GM23248 (cell line): ENCODE measurements at regions not wholly inside any gene's neighbourhood (a gene's known extent, or its start where the extent isn't known, plus 50 kb on each side); places are given as distances from the start of the nearest gene placed in this dataset.

Experiments
- DNase-seq: peaks from one replicate; pipeline ENCODE4 v3.0.0-alpha.2; 2015
- H2AFZ ChIP-seq: fragments of 200-600 bp; sonication (generic); 2 replicates; pipeline ENCODE4 v1.6.1; 2016; ENCODE audit warnings: antibody characterized with exemption
- H3F3A ChIP-seq: fragments of 200-600 bp; sonication (generic); 2 replicates; pipeline ENCODE4 v1.6.1; 2016; ENCODE audit warnings: mild to moderate bottlenecking, antibody characterized with exemption, mixed run types; ENCODE audit not compliant: insufficient read depth
- H3K27ac ChIP-seq: fragments of 200-600 bp; sonication (generic); 2 replicates; pipeline ENCODE4 v1.5.1; 2016; ENCODE audit warnings: mild to moderate bottlenecking
- H3K27me3 ChIP-seq: fragments of 200-600 bp; sonication (generic); replicated peaks from 2 replicates; pipeline ENCODE4 v1.6.1; 2016; ENCODE audit warnings: mild to moderate bottlenecking; ENCODE audit not compliant: insufficient read depth
- H3K36me3 ChIP-seq: fragments of 200-600 bp; sonication (generic); 2 replicates; pipeline ENCODE4 v1.6.1; 2016; ENCODE audit warnings: low read depth, mild to moderate bottlenecking
- H3K4me1 ChIP-seq: fragments of 200-600 bp; sonication (generic); 2 replicates; pipeline ENCODE4 v1.6.1; 2016; ENCODE audit warnings: mild to moderate bottlenecking; ENCODE audit not compliant: insufficient read depth
- H3K4me2 ChIP-seq: fragments of 200-600 bp; sonication (generic); one replicate; pipeline ENCODE4 v1.6.1; 2016; ENCODE audit warnings: mild to moderate bottlenecking; ENCODE audit not compliant: unreplicated experiment
- H3K4me3 ChIP-seq: fragments of 200-600 bp; sonication (generic); 2 replicates; pipeline ENCODE4 v1.5.1; 2016; ENCODE audit warnings: mild to moderate bottlenecking
- H3K79me2 ChIP-seq: fragments of 200-600 bp; sonication (generic); 2 replicates; pipeline ENCODE4 v1.6.1; 2016; ENCODE audit warnings: mild to moderate bottlenecking; ENCODE audit not compliant: insufficient read depth
- H3K9ac ChIP-seq: fragments of 200-600 bp; sonication (generic); 2 replicates; pipeline ENCODE4 v1.6.1; 2016; ENCODE audit warnings: mild to moderate bottlenecking
- H3K9me2 ChIP-seq: fragments of 200-600 bp; sonication (generic); 2 replicates; pipeline ENCODE4 v1.6.1; 2016; ENCODE audit warnings: mixed run types, mild to moderate bottlenecking, moderate library complexity; ENCODE audit not compliant: insufficient read depth
- H3K9me3 ChIP-seq: fragments of 200-600 bp; sonication (generic); one replicate; pipeline ENCODE4 v1.6.1; 2017; ENCODE audit warnings: low read depth
- H4K20me1 ChIP-seq: fragments of 200-600 bp; sonication (generic); 2 replicates; pipeline ENCODE4 v1.6.0; 2016; ENCODE audit not compliant: insufficient read depth
- EZH2 ChIP-seq: fragments of 200-600 bp; sonication (generic); IDR thresholded peaks from 2 replicates; pipeline ENCODE4 v1.6.1; 2018; ENCODE audit warnings: antibody characterized with exemption, mild to moderate bottlenecking; ENCODE audit not compliant: insufficient read depth, poor library complexity, severe bottlenecking
- EZH2phosphoT487 ChIP-seq: fragments of 200-600 bp; sonication (generic); IDR thresholded peaks from 2 replicates; pipeline ENCODE4 v1.6.1; 2018; ENCODE audit warnings: antibody characterized with exemption, moderate library complexity, mild to moderate bottlenecking, low read depth; ENCODE audit not compliant: insufficient read depth
- WGBS, 2 experiments: methylation state at CpG; one replicate each; pipeline ENCODE4 v1.1.6; 2015 to 2017; ENCODE audit warnings: low lambda C conversion rate in 2 of 2, low coverage in 1 of 2; ENCODE audit errors: missing lambda C conversion rate in 2 of 2; 5-methylcytosine and 5-hydroxymethylcytosine counted together
- in situ Hi-C: fragments of 300-500 bp; cut with MboI; formaldehyde crosslinking; loops from 2 replicates; pipeline ENCODE4 v1.15.0; 2020

- Histone ChIP-seq H3K27ac (no peak overlapping the region), H3K9ac (no peak overlapping the region), H3K4me2 (no peak overlapping the region), H3K9me3 (no peaks in the 10 kb centered on the region), H3K79me2 (no peaks in the 10 kb centered on the region), H3K36me3 (no peaks in the 10 kb centered on the region), H4K20me1 (no peaks in the 10 kb centered on the region), H3F3A (no peaks in the 10 kb centered on the region), H2AFZ (no peak overlapping the region), H3K9me2 (no peaks in the 10 kb centered on the region), H3K4me1 (no peaks in the 10 kb centered on the region), H3K27me3 (no peaks in the 10 kb centered on the region), H3K4me3 (no peak overlapping the region)
- WGBS, 2 experiments: 9 to 12% methylated on average over 2 of the region's 2 CpGs
- no peak for TF ChIP-seq EZH2
- TF ChIP-seq EZH2phosphoT487: no peak
- in situ Hi-C loops: no loop called here
- no peak for DNase-seq
Measured at GRCh38 chr7:38051311-38051710, 126.7 kb upstream of the STARD3NL start.

GRCh38 chr7:38051786-38052185 lies 126.3 kb upstream of the STARD3NL start:
- Histone ChIP-seq H2AFZ (no peak overlapping the region), H3K9me3 (no peaks in the 10 kb centered on the region), H3F3A (no peaks in the 10 kb centered on the region), H3K27me3 (no peaks in the 10 kb centered on the region), H3K4me2 (no peak overlapping the region), H3K4me1 (no peaks in the 10 kb centered on the region), H3K27ac (no peak overlapping the region), H3K4me3 (no peak overlapping the region), H3K9me2 (no peaks in the 10 kb centered on the region), H4K20me1 (no peaks in the 10 kb centered on the region), H3K79me2 (no peaks in the 10 kb centered on the region), H3K9ac (no peak overlapping the region), H3K36me3 (no peaks in the 10 kb centered on the region)
- no peak for DNase-seq
- WGBS, 2 experiments: 2 to 3% methylated on average over 3 of the region's 3 CpGs
- in situ Hi-C loops: no loop called here
- TF ChIP-seq EZH2phosphoT487 (no peak), EZH2 (no peak)

GRCh38 chr7:38052786-38053185 lies 125.3 kb upstream of the STARD3NL start:
- H3K27ac ChIP-seq: no peak overlapping the region
- no peaks in the 10 kb centered on the region for H3K36me3 ChIP-seq
- no peak overlapping the region for H3K9ac ChIP-seq
- H3K4me2 ChIP-seq: no peak overlapping the region
- no peaks in the 10 kb centered on the region for H3K9me3 ChIP-seq
- TF ChIP-seq EZH2 (no peak), EZH2phosphoT487 (no peak)
- no peak overlapping the region for H3K4me3 ChIP-seq
- DNase-seq: no peak
- no peaks in the 10 kb centered on the region for H3F3A ChIP-seq
- H4K20me1 ChIP-seq: no peaks in the 10 kb centered on the region
- 7 to 12% methylated on average over 2 of the region's 2 CpGs for WGBS, 2 experiments
- H3K4me1 ChIP-seq: no peaks in the 10 kb centered on the region
- in situ Hi-C loops: no loop called here
- H3K9me2 ChIP-seq: no peaks in the 10 kb centered on the region
- no peaks in the 10 kb centered on the region for H3K27me3 ChIP-seq
- no peaks in the 10 kb centered on the region for H3K79me2 ChIP-seq
- H2AFZ ChIP-seq: no peak overlapping the region

- H4K20me1 ChIP-seq: no peaks in the 10 kb centered on the region
- DNase-seq: no peak
- no peaks in the 10 kb centered on the region for H3K4me1 ChIP-seq
- 10 to 11% methylated on average over 3 of the region's 3 CpGs for WGBS, 2 experiments
- H3K79me2 ChIP-seq: no peaks in the 10 kb centered on the region
- H2AFZ ChIP-seq: no peak overlapping the region
- no peak for TF ChIP-seq EZH2phosphoT487
- no peak for TF ChIP-seq EZH2
- H3F3A ChIP-seq: no peaks in the 10 kb centered on the region
- in situ Hi-C loops: no loop called here
- no peaks in the 10 kb centered on the region for H3K36me3 ChIP-seq
- H3K9me3 ChIP-seq: no peaks in the 10 kb centered on the region
- H3K9me2 ChIP-seq: no peaks in the 10 kb centered on the region
- no peak overlapping the region for H3K4me3 ChIP-seq
- no peak overlapping the region for H3K4me2 ChIP-seq
- H3K27me3 ChIP-seq: no peaks in the 10 kb centered on the region
- no peak overlapping the region for H3K27ac ChIP-seq
- H3K9ac ChIP-seq: no peak overlapping the region
Measured at GRCh38 chr7:38054199-38054598, 123.8 kb upstream of the STARD3NL start.

GRCh38 chr7:38057829-38058228 lies 120.2 kb upstream of the STARD3NL start:
- H3K36me3 ChIP-seq: no peaks in the 10 kb centered on the region
- no peak overlapping the region for H3K4me3 ChIP-seq
- WGBS, 2 experiments: 12 to 18% methylated on average over 4 of the region's 4 CpGs
- H2AFZ ChIP-seq: no peak overlapping the region
- H3K9ac ChIP-seq: no peak overlapping the region
- H3K9me3 ChIP-seq: no peaks in the 10 kb centered on the region
- no peak for DNase-seq
- no peaks in the 10 kb centered on the region for H4K20me1 ChIP-seq
- in situ Hi-C loops: no loop called here
- H3K27ac ChIP-seq: no peak overlapping the region
- no peaks in the 10 kb centered on the region for H3K79me2 ChIP-seq
- no peak overlapping the region for H3K4me2 ChIP-seq
- TF ChIP-seq EZH2phosphoT487 (no peak), EZH2 (no peak)
- no peaks in the 10 kb centered on the region for H3F3A ChIP-seq
- H3K4me1 ChIP-seq: no peaks in the 10 kb centered on the region
- no peaks in the 10 kb centered on the region for H3K27me3 ChIP-seq
- no peaks in the 10 kb centered on the region for H3K9me2 ChIP-seq
